ENCODE measurements at regions not wholly inside any gene's neighbourhood (a gene's known extent, or its start where the extent isn't known, plus 50 kb on each side); places are given as distances from the start of the nearest gene placed in this dataset.
A peak's percentile ranks its signal among the peaks of the same experiment; 100 is the strongest.

GRCh38 chr2:239569401-239570090 is 168.7 kb upstream of the HDAC4 start:
- Histone ChIP-seq H3K27ac (no peak overlapping the region), H3K9me3 (no peaks in the 10 kb centered on the region), H3K27me3 (no peaks in the 10 kb centered on the region), H3K4me3 (no peak overlapping the region), H3K36me3 (no peaks in the 10 kb centered on the region), H3K4me1 (no peaks in the 10 kb centered on the region)
- ATAC-seq (no peak), FAIRE-seq (no peak), DNase-seq (peak in 1 of 6 donors; percentile 19)
- intact Hi-C loops (cut with DNase I) = no loop called here
- no peak for TF ChIP-seq CTCF (IDR thresholded peaks at IDR 0.05)
- 58 to 69% methylated on average over 24 of the region's 24 CpGs for WGBS, 2 donors

- Histone ChIP-seq H3K9me3 (no peaks in the 10 kb centered on the region), H3K4me1 (no peaks in the 10 kb centered on the region), H3K27ac (no peak overlapping the region), H3K4me3 (no peak overlapping the region), H3K36me3 (no peaks in the 10 kb centered on the region), H3K27me3 (no peaks in the 10 kb centered on the region)
- FAIRE-seq (no peak), DNase-seq (no peak), ATAC-seq (no peak)
- WGBS, 2 donors = 16 to 29% methylated on average over 4 of the region's 4 CpGs
- no peak for TF ChIP-seq CTCF (IDR thresholded peaks at IDR 0.05)
- intact Hi-C loops (cut with DNase I) = no loop called here
These were observed 167.8 kb upstream of the HDAC4 start for GRCh38 chr2:239568601-239569000.

GRCh38 chr2:239567786-239568185 is 167.0 kb upstream of the HDAC4 start:
- intact Hi-C loops (cut with DNase I) = no loop called here
- ATAC-seq = no peak
- Histone ChIP-seq H3K4me1 (no peaks in the 10 kb centered on the region), H3K4me3 (no peak overlapping the region), H3K36me3 (no peaks in the 10 kb centered on the region), H3K27me3 (no peaks in the 10 kb centered on the region), H3K9me3 (no peaks in the 10 kb centered on the region), H3K27ac (no peak overlapping the region)
- FAIRE-seq = no peak
- WGBS, 2 donors = 67 to 72% methylated on average over 13 of the region's 13 CpGs
- DNase-seq = peak in 1 of 6 donors; percentile 39
- TF ChIP-seq CTCF (IDR thresholded peaks at IDR 0.05) = no peak

GRCh38 chr2:239566995-239567568 is 166.3 kb upstream of the HDAC4 start:
- WGBS, 2 donors = 51 to 68% methylated on average over 10 of the region's 10 CpGs
- no peak for ATAC-seq
- DNase-seq = peak in 1 of 6 donors; percentile 7
- no peaks in the 10 kb centered on the region for H3K9me3 ChIP-seq
- TF ChIP-seq CTCF (IDR thresholded peaks at IDR 0.05) = no peak
- H3K36me3 ChIP-seq = no peaks in the 10 kb centered on the region
- no peaks in the 10 kb centered on the region for H3K27me3 ChIP-seq
- H3K4me3 ChIP-seq = no peak overlapping the region
- no peaks in the 10 kb centered on the region for H3K4me1 ChIP-seq
- intact Hi-C loops (cut with DNase I) = no loop called here
- FAIRE-seq = no peak
- no peak overlapping the region for H3K27ac ChIP-seq

Data from pancreas (tissue), 10 donors.